GM12878 (cell line): ENCODE measurements at regions not wholly inside any gene's neighbourhood (a gene's known extent, or its start where the extent isn't known, plus 50 kb on each side); places are given as distances from the start of the nearest gene placed in this dataset.

ENCODE experiments used
- EP300 ChIP-seq, 2 experiments: fragments of 150-350 bp in 1 of 2; IDR thresholded peaks; 2 replicates each; pipeline ENCODE4 v1.6.1; 2011 to 2012; ENCODE audit warnings: low read depth in 2 of 2, low read length in 2 of 2, borderline replicate concordance in 1 of 2, improper control_type of control experiment in 1 of 2, inconsistent platforms in 1 of 2; ENCODE audit not compliant: control insufficient read depth in 1 of 2
- ETV6 ChIP-seq, 2 experiments: fragments of 450-650 bp in 1 of 2; IDR thresholded peaks in 1 of 2; conservative IDR thresholded peaks in 1 of 2; 2 replicates each; pipeline ENCODE4 v1.6.1; 2014; ENCODE audit warnings: antibody characterized with exemption in 1 of 2, borderline replicate concordance in 1 of 2, low read depth in 1 of 2, mild to moderate bottlenecking in 1 of 2, moderate library complexity in 1 of 2
- POLR2A ChIP-seq: IDR thresholded peaks from 2 replicates; pipeline ENCODE4 v1.6.1; 2011; ENCODE audit warnings: low read depth, mild to moderate bottlenecking, low read length
- SMAD1 ChIP-seq: fragments of 450-650 bp; IDR thresholded peaks from 2 replicates; pipeline ENCODE4 v1.6.1; 2018; ENCODE audit warnings: mild to moderate bottlenecking, low read depth; ENCODE audit not compliant: partially characterized antibody
- SREBF1 ChIP-seq: IDR thresholded peaks from 2 replicates; pipeline ENCODE4 v1.6.1; 2012; ENCODE audit warnings: mild to moderate bottlenecking, low read length
- TAF1 ChIP-seq: IDR thresholded peaks from 2 replicates; pipeline ENCODE4 v1.6.1; 2011; ENCODE audit warnings: mild to moderate bottlenecking, low read depth, low read length, borderline replicate concordance
- YY1 ChIP-seq: IDR thresholded peaks from 2 replicates; pipeline ENCODE4 v1.6.1; 2011; ENCODE audit warnings: low read depth, mild to moderate bottlenecking, low read length
- TF ChIP-seq, protein P1 (sequence below): IDR thresholded peaks from 2 replicates; pipeline ENCODE4 v1.6.1; 2012; ENCODE audit warnings: mild to moderate bottlenecking, low read depth, low read length
- TF ChIP-seq, protein P2 (sequence below): fragments of 450-650 bp; IDR thresholded peaks from 2 replicates; pipeline ENCODE4 v1.6.1; 2018; ENCODE audit warnings: borderline replicate concordance, mild to moderate bottlenecking; ENCODE audit not compliant: partially characterized antibody
- TF ChIP-seq, protein P3 (sequence below), 3 experiments: IDR thresholded peaks in 2 of 3; conservative IDR thresholded peaks in 1 of 3; 2 replicates each; pipeline ENCODE4 v1.5.1; 2011; ENCODE audit warnings: low read depth in 3 of 3, low read length in 3 of 3, mild to moderate bottlenecking in 3 of 3, control low read depth in 2 of 3, moderate library complexity in 2 of 3, inconsistent platforms in 1 of 3, mixed read lengths in 1 of 3; ENCODE audit not compliant: control insufficient read depth in 2 of 3, insufficient read depth in 1 of 3; ENCODE audit errors: extremely low read depth in 1 of 3
- TF ChIP-seq, protein P4 (sequence below): IDR thresholded peaks from 2 replicates; pipeline ENCODE4 v1.6.1; 2011; ENCODE audit warnings: low read depth, mild to moderate bottlenecking, low read length, moderate library complexity, borderline replicate concordance; ENCODE audit errors: extremely low read depth

DNA sequence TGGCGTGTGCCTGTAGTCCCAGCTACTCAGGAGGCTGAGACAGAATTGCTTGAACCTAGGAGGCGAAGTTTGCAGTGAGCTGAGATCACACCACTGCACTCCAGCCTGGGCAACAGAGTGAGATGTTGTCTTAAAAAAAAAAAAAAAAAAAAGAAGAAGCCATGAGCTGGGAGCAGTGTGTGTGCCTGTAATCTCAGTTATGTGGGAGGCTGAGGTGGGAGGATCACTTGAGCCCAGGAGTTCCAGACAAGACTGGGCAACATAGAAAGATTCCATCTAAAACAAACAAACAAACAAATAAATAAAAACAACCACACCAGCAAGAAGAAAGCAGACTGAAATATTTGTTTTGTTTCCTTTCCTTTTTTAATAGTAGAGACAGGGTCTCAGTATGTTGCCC, 62.2 kb upstream of the KIF13A start:
- TF ChIP-seq, protein P1, sequence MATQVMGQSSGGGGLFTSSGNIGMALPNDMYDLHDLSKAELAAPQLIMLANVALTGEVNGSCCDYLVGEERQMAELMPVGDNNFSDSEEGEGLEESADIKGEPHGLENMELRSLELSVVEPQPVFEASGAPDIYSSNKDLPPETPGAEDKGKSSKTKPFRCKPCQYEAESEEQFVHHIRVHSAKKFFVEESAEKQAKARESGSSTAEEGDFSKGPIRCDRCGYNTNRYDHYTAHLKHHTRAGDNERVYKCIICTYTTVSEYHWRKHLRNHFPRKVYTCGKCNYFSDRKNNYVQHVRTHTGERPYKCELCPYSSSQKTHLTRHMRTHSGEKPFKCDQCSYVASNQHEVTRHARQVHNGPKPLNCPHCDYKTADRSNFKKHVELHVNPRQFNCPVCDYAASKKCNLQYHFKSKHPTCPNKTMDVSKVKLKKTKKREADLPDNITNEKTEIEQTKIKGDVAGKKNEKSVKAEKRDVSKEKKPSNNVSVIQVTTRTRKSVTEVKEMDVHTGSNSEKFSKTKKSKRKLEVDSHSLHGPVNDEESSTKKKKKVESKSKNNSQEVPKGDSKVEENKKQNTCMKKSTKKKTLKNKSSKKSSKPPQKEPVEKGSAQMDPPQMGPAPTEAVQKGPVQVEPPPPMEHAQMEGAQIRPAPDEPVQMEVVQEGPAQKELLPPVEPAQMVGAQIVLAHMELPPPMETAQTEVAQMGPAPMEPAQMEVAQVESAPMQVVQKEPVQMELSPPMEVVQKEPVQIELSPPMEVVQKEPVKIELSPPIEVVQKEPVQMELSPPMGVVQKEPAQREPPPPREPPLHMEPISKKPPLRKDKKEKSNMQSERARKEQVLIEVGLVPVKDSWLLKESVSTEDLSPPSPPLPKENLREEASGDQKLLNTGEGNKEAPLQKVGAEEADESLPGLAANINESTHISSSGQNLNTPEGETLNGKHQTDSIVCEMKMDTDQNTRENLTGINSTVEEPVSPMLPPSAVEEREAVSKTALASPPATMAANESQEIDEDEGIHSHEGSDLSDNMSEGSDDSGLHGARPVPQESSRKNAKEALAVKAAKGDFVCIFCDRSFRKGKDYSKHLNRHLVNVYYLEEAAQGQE: no peak
- TF ChIP-seq, protein P2, sequence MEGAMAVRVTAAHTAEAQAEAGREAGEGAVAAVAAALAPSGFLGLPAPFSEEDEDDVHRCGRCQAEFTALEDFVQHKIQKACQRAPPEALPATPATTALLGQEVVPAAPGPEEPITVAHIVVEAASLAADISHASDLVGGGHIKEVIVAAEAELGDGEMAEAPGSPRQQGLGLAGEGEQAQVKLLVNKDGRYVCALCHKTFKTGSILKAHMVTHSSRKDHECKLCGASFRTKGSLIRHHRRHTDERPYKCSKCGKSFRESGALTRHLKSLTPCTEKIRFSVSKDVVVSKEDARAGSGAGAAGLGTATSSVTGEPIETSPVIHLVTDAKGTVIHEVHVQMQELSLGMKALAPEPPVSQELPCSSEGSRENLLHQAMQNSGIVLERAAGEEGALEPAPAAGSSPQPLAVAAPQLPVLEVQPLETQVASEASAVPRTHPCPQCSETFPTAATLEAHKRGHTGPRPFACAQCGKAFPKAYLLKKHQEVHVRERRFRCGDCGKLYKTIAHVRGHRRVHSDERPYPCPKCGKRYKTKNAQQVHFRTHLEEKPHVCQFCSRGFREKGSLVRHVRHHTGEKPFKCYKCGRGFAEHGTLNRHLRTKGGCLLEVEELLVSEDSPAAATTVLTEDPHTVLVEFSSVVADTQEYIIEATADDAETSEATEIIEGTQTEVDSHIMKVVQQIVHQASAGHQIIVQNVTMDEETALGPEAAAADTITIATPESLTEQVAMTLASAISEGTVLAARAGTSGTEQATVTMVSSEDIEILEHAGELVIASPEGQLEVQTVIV: no peak
- TF ChIP-seq POLR2A (no peak), YY1 (no peak), TAF1 (no peak), SMAD1 (no peak), ETV6 (conservative IDR thresholded peaks at IDR 0.05 in 1 of 2, IDR thresholded peaks at IDR 0.05 in 1 of 2; ENCODE audit: borderline replicate concordance in 1 of 2, low read depth in 1 of 2) (no peak), SREBF1 (no peak), EP300 (IDR thresholded peaks at IDR 0.05; ENCODE audit: borderline replicate concordance in 1 of 2, control insufficient read depth in 1 of 2, low read depth in 2 of 2, low read length in 2 of 2) (no peak)
- TF ChIP-seq, protein P3, sequence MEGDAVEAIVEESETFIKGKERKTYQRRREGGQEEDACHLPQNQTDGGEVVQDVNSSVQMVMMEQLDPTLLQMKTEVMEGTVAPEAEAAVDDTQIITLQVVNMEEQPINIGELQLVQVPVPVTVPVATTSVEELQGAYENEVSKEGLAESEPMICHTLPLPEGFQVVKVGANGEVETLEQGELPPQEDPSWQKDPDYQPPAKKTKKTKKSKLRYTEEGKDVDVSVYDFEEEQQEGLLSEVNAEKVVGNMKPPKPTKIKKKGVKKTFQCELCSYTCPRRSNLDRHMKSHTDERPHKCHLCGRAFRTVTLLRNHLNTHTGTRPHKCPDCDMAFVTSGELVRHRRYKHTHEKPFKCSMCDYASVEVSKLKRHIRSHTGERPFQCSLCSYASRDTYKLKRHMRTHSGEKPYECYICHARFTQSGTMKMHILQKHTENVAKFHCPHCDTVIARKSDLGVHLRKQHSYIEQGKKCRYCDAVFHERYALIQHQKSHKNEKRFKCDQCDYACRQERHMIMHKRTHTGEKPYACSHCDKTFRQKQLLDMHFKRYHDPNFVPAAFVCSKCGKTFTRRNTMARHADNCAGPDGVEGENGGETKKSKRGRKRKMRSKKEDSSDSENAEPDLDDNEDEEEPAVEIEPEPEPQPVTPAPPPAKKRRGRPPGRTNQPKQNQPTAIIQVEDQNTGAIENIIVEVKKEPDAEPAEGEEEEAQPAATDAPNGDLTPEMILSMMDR (IDR thresholded peaks at IDR 0.05 in 2 of 3, conservative IDR thresholded peaks at IDR 0.05 in 1 of 3; ENCODE audit: control insufficient read depth in 2 of 3, extremely low read depth in 1 of 3, insufficient read depth in 1 of 3, low read depth in 3 of 3, low read length in 3 of 3): no peak
- TF ChIP-seq, protein P4, sequence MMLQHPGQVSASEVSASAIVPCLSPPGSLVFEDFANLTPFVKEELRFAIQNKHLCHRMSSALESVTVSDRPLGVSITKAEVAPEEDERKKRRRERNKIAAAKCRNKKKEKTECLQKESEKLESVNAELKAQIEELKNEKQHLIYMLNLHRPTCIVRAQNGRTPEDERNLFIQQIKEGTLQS: no peak
